Esophagus mucosa (tissue), 1 donor: ENCODE measurements at regions not wholly inside any gene's neighbourhood (a gene's known extent, or its start where the extent isn't known, plus 50 kb on each side); places are given as distances from the start of the nearest gene placed in this dataset.

Experiments used
- ATAC-seq: fragments of 200-7000 bp; cut with Tn5 transposase; one replicate; pipeline ENCODE4 v1.9.1; 2020
- donor health status: DM: yes; HTN: yes; CAD: no.

DNA sequence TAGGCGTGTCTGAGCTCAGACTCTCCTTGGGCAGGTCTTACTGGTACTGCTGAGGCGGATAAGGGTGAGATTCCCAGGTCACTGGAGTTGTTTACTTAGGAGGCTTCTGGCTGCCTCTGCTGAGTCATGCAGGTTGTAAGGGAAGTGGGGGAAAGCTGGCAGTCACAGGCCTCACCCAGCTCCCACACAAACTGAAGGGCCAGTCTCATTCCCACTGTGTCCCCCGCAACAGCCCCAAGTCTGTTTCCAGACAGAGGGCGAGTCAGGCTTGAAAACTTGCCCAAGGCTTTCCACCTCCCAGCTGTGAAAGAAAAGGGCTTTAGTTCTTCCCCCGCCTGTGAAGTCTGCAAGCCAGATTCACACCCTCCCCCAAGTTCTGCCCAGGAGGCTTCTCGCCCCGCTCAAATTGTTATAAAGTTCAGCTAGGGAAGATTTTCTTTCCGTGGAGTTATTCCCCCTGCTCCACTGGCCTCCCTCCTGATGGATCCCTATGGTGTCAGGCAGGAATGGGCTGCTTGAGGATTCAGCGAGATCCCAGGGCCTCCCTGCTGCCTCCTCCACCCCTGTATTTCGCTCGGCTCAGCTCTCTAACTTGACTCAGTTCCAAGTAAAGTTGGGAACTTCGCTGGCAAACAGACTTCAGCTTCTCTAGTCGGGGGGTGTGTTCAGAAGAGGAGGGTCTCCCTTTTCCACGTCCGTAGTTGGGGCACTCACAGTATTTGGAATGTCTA is 248.6 kb downstream of the NR4A2 start:
- ATAC-seq, result peak; percentile 98

DNA sequence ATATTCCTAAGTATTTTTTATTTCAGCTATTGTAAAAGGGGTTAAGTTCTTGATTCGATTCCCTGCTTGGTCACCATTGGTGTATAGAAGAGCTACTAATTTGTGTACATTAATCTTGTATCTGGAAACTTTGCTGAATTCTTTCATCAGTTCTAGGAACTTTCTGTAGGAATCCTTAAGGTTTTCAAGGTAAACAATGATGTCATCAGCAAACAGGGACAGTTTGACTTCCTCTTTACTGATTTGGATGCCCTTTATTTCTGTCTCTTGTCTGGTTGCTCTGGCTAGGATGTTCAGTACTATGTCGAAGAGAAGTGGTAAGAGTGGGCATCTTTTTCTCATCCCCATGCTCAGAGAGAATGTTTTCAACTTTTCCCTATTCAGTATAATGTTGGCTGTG is 252.7 kb downstream of the NR4A2 start:
- no peak for ATAC-seq

DNA sequence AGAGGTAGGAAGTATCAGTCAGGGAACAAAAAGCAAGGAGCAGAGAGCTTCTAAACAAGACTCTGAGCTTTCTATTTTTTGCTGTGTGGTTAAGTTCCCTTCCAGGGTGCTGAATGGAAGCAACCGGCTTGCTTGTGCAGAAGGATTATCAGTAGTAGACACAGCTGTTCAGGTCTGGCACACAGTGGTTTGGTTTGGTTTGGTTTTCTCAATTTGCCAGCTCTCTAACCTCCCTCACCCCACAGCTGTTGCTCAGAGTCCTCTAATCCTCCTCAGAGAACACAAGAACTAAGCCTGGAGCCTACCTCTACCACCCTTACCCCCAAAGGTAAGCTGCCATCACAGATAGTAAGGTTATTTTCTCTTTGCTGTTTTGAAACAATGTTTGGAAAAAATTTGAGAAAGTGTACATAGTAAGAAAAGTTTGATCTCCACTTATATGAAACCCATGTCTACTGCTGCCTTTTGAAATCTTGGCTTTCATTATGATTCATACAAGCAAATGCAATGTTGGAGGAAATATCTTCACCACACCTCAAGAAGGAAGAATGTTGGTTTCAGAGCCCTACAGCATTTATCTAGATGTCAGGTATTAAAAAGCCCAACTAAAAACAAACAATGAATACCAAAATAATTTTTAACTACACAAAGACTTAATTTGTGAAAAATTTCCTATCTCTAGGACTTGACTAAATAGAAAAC is 255.3 kb downstream of the NR4A2 start:
- peak; percentile 93 for ATAC-seq

DNA sequence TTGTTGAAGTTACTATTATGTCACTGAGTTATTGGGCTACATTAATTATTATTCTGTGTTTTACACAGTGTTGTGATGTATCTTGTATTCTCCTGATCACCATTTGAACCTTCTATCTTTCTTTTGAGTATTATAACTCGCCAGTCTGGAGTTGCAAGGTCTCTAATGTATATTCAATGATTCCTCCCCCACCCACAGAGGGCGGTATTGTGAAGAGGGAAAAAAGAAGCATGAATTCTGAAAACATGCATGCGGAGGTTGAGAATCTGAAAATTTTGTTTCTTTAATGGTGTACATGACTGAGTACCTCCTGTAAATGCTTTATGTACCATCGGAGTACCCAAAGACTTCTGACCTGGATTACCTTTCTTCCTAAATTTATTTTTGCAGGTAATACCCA is 266.6 kb downstream of the NR4A2 start:
- peak; percentile 38 for ATAC-seq

DNA sequence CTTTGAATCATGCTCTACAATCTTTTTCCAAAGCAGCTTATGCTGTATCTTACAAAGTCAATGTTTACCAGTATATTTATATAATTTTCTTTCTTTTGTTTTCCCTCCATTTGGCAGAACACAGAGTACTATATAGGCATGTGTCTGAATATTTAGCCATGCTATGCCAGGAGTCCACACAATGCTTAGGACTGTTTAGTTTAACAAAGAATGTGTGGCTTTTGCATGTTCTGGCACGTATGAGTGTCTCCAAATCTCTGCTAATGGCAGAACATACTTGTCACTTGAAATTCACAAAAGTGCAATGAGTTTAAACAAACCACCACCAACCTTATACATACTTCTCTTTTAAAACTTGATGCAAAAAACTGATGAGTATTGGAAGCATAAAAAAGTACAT is 268.0 kb downstream of the NR4A2 start:
- ATAC-seq, result peak; percentile 70

DNA sequence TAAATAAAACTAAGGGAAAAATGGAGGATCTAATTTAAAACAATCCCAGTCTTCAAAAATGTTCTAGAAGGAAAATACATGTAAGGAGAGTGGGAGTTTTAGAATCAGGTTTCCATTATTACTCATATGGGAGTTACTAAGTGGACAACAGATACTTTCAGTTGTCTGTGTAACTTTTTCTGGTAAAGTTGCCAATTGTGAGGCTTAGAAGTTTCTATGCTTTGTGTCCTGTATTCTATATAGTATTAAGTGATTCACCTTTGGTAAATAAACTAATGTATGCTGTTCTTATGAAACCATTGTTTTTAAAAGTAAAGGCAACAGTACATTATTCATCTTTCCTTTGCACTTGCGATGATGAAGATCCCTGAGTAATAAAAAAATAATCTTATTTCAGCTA is 274.9 kb downstream of the NR4A2 start:
- ATAC-seq, result peak; percentile 80

DNA sequence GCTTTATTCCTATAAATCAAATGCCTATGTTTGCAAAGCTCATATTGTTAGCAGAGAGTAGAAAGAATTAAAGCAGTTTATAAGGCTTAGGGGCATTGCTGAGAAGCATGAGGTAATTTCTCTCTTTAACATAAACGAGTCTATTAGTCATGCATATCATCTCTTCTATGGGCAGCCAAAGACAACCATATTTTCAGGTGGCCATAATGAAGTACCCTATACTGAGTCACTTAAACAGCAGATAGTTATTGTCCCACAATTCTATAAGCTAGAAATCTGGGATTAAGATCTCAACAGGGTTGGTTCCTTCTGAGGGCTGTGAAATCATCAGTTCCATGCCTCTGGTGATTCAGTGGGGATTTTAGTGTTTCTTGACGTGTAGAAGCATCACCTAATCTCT is 277.5 kb downstream of the NR4A2 start:
- peak; percentile 94 for ATAC-seq

DNA sequence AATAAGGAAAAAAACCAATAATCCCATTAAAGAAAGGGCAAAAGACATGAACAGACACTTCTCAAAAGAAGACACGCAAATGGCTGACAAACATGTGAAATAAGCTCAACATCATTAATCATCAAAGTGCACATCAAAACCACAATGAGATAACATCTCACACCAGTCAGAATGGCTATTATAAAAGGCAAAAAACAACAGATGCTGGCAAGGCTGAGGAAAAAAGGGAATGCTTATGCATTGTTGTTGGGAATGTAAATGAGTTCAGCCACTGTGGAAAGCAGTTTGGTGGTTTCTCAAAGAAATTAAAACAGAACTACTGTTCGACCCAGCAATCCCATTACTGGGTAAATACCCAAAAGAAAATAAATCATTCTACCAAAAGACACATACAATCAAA is 285.6 kb downstream of the NR4A2 start:
- no peak for ATAC-seq

DNA sequence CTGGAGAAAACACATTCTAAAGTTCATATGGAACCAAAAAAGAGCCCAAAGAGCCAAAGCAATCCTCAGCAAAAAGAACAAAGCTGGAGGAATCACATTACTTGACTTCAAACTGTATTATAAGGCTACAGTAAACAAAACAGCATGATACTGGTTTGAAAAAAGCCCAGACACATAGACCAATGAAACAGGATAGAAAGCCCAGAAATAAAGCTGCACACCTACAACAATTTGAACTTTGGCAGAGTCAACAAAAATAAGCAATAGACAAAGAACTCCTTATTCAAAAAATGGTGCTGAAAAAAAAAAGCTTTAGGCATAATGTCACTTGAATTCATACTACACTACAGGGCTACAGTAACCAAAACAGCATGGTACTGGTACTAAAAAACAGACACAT is 289.6 kb downstream of the NR4A2 start:
- ATAC-seq, result no peak

DNA sequence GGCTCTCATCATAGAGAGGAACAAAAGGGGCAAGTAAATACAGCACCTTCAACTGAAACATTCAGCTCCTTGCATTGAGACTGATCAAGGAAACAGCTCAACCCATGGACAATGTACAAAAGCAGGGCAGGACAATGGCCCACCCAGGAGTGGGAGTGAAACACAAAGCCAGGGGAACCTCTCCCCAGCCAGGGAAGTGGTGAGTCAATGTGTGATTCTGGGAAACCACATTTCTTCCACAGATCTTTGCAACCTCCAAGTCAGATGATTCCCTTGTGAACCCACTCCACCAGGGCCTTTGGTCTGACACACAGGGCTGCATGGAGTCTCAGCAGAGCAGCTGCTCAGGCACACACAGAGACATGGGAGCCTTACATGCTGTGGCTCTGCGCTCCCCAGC is 294.5 kb downstream of the NR4A2 start:
- no peak for ATAC-seq

DNA sequence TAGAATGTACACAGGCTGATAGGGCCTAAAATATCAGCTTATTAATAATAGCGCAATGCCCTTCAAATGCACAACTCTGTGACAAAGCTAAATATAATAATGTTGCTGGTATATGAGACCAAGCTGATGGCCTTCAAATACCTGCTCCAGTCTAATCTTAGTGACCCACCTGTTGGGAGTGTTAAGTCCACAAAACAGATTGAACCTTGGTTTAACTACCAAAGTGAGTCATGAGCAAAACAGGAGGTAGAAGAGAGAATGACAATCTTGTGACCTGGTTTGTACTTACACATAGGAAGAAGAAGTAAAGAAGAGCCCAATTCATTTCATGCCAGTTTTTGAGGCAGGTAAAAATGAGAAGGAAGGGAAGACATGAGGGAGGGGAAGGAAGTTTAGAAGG is 295.0 kb downstream of the NR4A2 start:
- ATAC-seq, result no peak

DNA sequence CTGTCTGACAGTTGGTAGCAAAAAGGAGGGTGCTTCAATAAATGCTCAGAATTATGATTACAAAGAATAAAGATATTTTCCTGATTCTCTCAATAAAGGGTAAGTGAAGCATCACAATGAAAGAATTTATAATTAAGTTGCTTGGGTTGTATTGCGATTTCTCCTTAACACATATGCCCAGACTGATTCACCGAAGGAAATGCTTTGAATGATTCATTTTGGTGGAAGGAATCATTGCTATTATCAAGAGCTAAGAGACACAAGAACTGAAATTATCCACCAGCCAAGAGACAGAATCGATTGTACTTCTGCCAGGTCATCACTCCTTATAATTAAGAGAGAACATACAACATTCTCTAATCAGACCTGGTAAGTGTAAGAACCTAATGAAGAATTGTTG is 301.4 kb downstream of the NR4A2 start:
- no peak for ATAC-seq

DNA sequence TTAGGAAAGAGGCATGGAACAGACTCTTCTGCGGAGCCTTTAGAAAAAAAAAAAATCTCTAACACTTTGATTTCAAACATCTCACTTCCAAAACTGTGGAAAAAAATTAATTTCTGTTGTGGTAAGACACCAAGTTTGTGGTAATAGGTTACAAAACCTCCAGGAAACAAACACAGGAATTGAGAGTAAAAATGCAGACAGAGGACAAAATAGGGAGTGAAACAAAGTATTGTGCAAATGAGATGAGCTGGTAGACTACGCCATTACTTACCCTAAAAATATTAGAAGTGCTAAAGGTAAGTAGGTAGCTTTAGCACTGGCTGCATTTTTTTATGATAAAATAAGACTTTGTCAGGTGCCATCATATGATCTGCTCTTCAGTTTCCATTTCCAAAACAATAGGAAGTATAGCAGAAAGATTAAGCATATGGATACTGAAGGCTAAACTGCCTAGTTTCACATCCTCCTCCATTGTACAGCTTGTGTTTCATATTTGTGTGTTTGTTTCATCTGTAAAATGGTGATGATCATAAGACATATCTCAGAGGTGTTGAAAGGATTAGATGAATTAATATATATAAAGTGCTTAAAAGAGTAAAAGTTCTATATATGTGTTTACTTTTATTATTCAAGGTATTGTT is 309.2 kb downstream of the NR4A2 start:
- no peak for ATAC-seq

DNA sequence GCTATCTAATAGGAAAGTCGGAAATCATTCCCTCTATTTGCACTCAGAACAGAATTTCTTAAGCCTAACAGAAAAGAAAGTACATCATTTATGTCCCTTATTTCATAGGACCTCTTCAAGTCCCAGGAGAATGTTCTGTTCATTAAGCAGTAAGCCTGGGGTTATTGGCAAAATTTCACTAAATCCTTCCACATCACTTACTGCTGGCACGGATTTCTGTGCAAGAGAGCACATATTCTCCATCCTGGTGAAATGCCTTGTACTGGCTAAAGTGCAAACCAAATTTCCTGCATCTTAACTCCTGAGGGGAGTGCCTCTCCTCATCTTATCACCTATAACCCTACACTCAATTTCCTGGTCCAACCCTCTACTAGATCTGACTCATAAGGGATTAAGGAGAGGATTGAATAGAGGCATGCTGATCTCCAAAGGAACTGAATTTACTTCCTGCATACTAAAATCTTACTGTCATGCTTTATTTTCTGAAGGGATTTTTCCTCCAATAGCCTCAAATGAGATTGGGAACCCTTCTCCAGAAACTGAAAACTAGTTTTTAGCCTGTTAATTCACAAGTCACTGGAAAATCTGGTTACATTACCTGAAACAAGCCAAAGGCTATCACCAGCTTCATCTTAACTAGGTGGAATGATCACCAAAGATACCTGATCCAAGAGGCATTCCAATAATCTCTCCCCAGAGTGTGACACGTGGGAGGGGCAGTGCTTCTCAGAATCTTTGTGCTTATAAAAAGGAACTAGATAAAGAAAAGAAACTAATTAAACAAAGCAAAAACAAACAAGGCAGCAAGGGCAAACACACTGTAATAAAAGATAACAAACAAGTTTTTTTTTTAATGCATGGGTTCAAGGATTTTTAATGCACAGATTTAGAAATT is 311.1 kb downstream of the NR4A2 start:
- peak; percentile 99 for ATAC-seq

DNA sequence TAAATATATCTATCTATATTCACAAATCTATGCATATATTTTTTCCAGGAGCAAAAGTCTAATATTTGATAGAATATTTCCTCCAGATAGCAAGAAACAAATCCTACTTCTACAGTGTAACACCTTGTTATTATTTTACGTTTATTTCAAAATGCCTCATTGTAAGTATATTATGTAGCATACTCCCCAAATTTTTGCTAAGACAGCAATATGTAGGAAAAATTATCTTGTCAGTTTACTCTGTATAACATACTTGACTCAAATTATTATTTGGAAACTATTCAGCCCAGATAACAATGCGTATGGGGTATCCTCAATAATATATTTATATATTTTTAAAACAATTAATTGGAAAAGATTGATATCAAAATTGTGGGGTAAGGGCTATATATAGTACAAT is 313.2 kb downstream of the NR4A2 start:
- no peak for ATAC-seq

DNA sequence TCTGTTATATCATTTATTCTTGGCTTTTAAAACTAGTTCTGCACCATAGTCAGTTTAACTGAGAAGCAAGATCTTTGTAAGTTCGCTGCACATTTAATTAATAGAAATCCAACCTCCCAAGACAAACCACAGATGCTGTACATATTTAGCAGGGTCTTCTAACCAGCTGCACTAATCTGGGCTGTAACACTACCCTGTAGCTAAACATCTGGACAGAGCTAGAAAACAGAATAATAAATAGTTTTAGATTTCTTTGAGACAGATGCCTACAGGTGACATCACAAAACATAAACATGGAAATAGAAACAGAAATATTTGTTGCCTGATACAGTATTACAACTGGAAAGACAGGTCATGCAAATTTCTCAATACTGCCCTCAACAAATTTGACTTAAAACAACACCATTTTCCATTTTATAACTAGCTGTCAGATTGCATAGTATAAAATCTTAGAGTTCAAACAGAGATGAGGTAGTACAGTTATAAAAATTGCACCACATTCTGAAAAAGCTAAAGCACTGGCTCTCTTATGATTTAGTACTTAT is 315.1 kb downstream of the NR4A2 start:
- ATAC-seq, result no peak

DNA sequence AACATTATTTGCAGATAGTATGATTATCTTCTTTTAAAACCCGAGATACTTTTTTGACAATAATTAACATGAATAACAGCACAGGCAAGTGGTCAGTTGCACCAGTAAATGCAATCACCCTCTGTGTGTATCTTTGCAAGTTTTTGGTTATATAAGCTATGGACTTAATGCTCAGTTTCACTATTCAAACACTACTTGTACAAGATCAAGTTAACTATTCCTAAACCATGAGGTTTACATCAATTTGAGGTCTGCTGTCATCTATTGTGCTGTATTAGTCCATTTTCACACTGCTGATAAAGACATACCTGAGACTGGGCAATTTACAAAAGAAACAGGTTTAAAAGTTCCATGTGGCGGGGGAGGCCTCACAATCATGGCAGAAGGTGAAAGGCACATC is 323.2 kb downstream of the NR4A2 start:
- no peak for ATAC-seq

DNA sequence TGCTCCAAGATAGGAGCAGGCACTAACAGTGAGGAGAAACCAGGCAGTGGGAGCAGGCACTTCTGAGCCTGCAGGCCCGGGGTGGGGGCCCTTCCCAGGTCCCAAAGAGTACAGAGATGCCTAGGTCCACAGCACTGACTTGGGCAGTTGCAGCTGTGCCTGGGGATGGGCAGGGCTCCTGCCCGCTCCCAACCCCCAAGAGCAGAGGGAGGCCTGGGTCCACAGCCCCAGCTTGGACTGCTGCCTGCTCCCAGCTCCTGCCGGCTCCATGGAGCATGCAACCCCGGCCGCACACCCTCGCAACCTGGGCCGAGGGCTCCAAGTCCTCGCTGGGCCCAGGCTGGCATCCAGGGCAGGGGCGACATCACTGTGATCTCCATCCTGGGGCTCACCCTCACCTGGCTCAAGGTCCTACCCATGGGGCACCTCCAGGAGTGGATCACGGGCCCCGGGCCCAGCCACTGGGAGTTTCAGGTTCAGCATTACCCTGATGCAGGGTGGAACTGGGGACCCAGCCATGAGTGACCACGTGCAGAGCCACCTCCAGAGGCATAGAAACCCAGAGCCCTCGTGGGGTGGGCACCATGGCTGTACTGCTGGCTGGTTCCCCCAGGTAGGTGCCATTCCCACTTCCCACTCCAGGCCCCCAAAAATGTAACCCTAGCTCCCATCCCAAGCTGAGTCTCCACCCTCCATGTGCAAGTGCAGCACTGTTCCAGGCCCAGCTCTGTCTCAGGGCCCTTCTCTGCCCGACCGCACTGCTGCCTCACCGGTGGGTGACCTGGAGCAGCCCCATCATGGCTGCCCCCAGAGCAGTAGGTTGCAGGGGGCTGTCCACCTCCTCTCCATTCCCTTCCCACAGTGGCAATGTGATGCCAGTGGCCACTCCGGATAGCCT is 325.6 kb downstream of the NR4A2 start:
- peak; percentile 18 for ATAC-seq

DNA sequence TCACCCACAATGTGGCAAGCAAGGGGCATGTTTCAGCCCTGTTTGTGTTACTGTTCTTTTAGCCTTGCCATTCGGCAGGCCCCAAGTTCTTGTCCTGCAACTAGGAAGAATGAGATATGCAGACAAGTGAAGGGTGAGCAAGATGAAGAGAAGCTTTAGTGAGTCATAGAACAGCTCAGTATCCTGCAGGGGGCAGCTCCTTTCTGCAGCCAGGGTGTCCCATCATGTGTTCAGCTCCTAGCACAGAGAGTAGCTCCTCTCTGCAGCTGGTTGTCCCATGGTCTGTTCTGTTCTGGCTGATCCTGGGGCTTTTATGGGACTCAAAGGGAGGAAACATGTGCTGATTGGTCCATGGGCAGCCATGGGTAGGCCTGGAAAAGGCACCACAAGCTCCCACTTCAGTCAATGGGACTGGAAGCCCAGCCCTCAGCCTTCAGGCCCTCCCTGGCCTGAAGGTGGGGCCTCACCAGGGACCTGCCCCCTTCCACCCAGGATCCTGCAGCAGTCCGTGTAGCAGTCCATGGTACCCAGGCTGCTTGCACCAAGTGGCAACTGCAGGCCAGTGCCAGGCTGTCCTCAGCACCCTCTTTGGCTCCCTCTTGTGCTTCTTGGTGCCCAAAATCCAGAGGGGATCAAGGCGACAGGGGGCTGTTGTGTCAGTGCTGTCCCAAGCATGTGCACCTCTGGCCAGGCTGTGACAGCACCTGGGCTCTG is 326.4 kb downstream of the NR4A2 start:
- ATAC-seq, result peak; percentile 59

DNA sequence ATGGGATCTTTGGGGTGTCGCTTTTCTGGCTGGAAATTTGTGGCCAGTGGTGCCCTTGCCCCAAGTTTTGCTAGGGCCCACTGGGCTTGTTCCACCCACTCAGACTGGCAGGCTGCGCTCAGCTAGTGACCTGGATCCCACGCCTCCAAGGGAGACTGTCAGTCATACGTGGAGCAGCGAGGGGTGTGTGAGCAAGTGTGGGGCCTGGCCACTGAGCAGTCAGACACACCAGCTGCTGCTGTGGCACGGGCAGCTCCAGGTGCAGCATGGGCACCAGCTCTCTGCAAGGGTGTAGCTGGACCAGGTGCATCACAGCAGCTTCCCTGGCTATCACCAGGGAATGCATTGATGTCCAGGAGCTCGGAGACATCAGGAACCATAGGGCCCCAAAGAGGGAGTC is 327.0 kb downstream of the NR4A2 start:
- no peak for ATAC-seq

DNA sequence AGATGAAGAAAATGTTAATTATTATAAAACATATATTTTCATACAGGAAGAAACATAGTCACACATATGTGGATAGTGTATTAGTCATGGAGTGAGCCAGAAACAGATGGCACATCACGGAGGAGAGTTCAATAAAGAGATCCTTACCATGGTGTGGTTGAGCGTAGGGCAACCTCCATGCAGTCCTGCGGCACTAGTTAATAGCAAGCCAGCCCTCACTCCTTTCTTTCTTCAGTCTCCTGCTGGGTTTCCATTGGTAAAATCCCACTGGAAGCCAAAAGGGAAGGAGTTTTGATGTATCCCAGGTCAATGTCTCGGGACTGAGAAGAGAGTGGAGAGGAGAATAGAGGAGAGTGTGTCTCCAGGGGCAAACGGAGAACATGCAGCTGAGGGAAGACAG is 328.1 kb downstream of the NR4A2 start:
- no peak for ATAC-seq
